Tibial nerve (tissue), 4 donors: ENCODE measurements at regions not wholly inside any gene's neighbourhood (a gene's known extent, or its start where the extent isn't known, plus 50 kb on each side); places are given as distances from the start of the nearest gene placed in this dataset.

Experiments used
- DNase-seq, 2 donors: peaks; one replicate each; pipeline ENCODE4 v3.0.0-alpha.2; 2019; ENCODE audit warnings: low spot score in 2 of 2
- H3K27ac ChIP-seq, 4 donors: fragments of 200-600 bp; sonication (generic) in 3 of 4; one replicate each; pipeline ENCODE4 v1.5.1; 2017 to 2019; ENCODE audit warnings: mild to moderate bottlenecking in 1 of 4
- H3K27me3 ChIP-seq, 2 donors: fragments of 200-600 bp; sonication (generic) in 1 of 2; one replicate each; pipeline versions ENCODE4 v1.5.1 to v1.6.0; 2017 to 2019
- H3K36me3 ChIP-seq, 3 donors: fragments of 200-600 bp; sonication (generic); one replicate each; pipeline ENCODE4 v1.5.1; 2018 to 2019
- H3K4me1 ChIP-seq, 4 donors: fragments of 200-600 bp; sonication (generic) in 3 of 4; one replicate each; pipeline ENCODE4 v1.5.1; 2017 to 2019
- H3K4me3 ChIP-seq, 4 donors: fragments of 200-600 bp; sonication (generic) in 3 of 4; one replicate each; pipeline ENCODE4 v1.5.1; 2017 to 2019; ENCODE audit warnings: mild to moderate bottlenecking in 1 of 4, moderate library complexity in 1 of 4
- H3K9me3 ChIP-seq, 4 donors: fragments of 200-600 bp; sonication (generic) in 3 of 4; one replicate each; pipeline ENCODE4 v1.5.1; 2017 to 2019
- EP300 ChIP-seq, 2 donors: sonication (generic); formaldehyde crosslinking; IDR thresholded peaks; one replicate each; pipeline ENCODE4 v1.6.1; 2017; ENCODE audit warnings: antibody characterized with exemption in 2 of 2, mild to moderate bottlenecking in 1 of 2
- POLR2A ChIP-seq, 2 donors: fragments of 450-650 bp; IDR thresholded peaks; one replicate each; pipeline ENCODE4 v1.6.1; 2017; ENCODE audit warnings: antibody characterized with exemption in 2 of 2, mild to moderate bottlenecking in 2 of 2, moderate library complexity in 2 of 2
- WGBS, 2 donors: methylation state at CpG; one replicate each; pipeline ENCODE4 v1.1.5; 2018; 5-methylcytosine and 5-hydroxymethylcytosine counted together
- TF ChIP-seq, protein P1 (sequence below), 5 experiments: fragments of 200-600 bp in 3 of 5; fragments of 450-650 bp in 2 of 5; sonication (generic) in 3 of 5; IDR thresholded peaks; one replicate each; pipeline ENCODE4 v1.5.1; 2016 to 2019; ENCODE audit warnings: antibody characterized with exemption in 5 of 5, mild to moderate bottlenecking in 3 of 5, moderate library complexity in 2 of 5

DNA sequence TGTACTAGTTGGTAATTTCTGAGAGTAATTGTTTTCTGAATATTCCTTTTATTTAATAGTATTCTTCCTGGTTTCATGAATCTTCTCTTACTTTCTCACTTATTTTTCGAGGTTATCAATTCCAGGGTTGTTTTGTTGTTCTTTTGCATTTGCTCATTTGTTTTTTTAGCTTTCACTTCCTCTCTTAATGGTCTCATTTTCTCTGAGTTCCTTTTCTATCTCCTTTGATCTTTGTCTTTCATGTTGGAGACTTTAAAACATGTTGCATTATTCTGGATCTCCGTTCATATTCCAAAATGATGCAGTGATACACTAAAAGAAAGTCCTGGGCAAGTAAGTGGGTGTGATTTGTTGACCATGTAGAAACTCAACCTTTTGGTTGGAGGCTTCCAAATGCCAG lies 345.3 kb upstream of the SLC35B3 start:
- Histone ChIP-seq H3K4me1 (no peaks in the 10 kb centered on the region), H3K27me3 (no peaks in the 10 kb centered on the region), H3K4me3 (no peak overlapping the region), H3K27ac (no peak overlapping the region), H3K9me3 (peaks cover 0 to 12% (median 0%) of the 10 kb centered on the region in 4 donors), H3K36me3 (no peaks in the 10 kb centered on the region)
- 68 to 76% methylated on average over 2 of the region's 2 CpGs for WGBS, 2 donors
- DNase-seq: no peak
- TF ChIP-seq, protein P1, sequence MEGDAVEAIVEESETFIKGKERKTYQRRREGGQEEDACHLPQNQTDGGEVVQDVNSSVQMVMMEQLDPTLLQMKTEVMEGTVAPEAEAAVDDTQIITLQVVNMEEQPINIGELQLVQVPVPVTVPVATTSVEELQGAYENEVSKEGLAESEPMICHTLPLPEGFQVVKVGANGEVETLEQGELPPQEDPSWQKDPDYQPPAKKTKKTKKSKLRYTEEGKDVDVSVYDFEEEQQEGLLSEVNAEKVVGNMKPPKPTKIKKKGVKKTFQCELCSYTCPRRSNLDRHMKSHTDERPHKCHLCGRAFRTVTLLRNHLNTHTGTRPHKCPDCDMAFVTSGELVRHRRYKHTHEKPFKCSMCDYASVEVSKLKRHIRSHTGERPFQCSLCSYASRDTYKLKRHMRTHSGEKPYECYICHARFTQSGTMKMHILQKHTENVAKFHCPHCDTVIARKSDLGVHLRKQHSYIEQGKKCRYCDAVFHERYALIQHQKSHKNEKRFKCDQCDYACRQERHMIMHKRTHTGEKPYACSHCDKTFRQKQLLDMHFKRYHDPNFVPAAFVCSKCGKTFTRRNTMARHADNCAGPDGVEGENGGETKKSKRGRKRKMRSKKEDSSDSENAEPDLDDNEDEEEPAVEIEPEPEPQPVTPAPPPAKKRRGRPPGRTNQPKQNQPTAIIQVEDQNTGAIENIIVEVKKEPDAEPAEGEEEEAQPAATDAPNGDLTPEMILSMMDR (IDR thresholded peaks at IDR 0.05): no peak
- TF ChIP-seq EP300 (IDR thresholded peaks at IDR 0.05) (no peak), POLR2A (IDR thresholded peaks at IDR 0.05) (no peak)

DNA sequence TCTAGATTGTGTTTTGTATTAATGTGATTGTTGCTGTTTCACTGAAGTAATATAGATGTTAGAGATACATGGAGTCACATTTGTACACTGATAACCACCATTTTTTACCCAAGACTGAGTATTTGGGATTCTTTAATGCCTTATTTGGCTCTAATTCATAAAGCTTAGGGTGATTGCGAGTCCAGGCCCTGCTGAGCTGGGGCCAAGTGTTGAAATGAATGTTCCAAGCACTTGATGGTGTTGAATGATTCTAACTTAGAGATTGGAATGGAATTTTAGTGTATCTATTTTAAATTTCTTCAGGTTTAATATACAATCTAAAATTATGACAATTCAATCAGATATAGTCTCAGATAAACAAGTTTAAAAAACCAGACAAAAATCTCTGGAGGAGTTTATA lies 329.4 kb upstream of the SLC35B3 start:
- Histone ChIP-seq H3K36me3 (no peaks in the 10 kb centered on the region), H3K27ac (no peak overlapping the region), H3K27me3 (no peaks in the 10 kb centered on the region), H3K4me3 (no peak overlapping the region), H3K4me1 (no peaks in the 10 kb centered on the region), H3K9me3 (no peaks in the 10 kb centered on the region)
- 70 to 72% methylated on average over 1 of the region's 1 CpG for WGBS, 2 donors
- DNase-seq: no peak
- TF ChIP-seq EP300 (IDR thresholded peaks at IDR 0.05) (no peak), POLR2A (IDR thresholded peaks at IDR 0.05) (no peak)
- TF ChIP-seq, protein P1 (IDR thresholded peaks at IDR 0.05): no peak

DNA sequence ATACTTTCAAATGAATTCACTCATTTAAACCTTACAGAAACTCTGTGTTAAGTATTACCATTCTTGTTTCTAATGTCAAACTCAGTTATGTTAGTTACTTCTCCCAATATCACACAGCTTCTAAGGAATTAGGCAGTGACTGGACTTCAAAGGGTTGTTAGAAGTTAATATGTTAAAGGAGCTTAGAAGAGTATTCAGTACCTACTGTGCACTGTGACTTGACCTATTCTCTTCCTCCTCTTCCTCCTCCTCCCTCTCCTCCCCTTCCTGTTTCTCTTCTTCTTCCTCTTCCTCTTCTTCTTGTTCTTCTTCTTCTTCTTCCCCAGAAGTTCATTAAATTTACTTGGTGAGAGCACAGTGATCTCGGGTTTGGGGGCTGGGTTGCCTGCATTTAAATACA lies 325.6 kb upstream of the SLC35B3 start:
- Histone ChIP-seq H3K9me3 (no peaks in the 10 kb centered on the region), H3K36me3 (no peaks in the 10 kb centered on the region), H3K27ac (no peak overlapping the region), H3K4me3 (no peak overlapping the region), H3K27me3 (no peaks in the 10 kb centered on the region), H3K4me1 (no peaks in the 10 kb centered on the region)
- WGBS, 2 donors: 63 to 72% methylated on average over 1 of the region's 1 CpG
- DNase-seq: no peak
- TF ChIP-seq POLR2A (IDR thresholded peaks at IDR 0.05) (no peak), EP300 (IDR thresholded peaks at IDR 0.05) (no peak)
- TF ChIP-seq, protein P1 (IDR thresholded peaks at IDR 0.05): no peak

DNA sequence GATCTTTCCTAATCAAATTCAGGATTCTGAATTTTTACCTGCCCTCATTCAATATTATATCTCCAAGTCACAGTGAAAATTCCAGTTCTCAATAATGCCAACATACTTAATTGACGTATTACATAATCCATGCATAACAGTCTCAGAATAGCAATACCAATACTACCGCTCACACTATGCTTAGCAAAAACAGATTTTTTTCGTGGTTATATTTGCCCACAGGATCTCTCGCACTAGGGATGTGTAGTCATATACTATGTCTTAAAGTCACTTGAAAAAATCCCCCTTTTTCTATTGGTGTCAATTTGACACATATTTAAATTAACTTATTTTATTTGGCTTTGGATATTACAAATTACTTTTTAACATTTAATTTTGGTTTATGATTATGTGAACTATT lies 323.1 kb upstream of the SLC35B3 start:
- DNase-seq: no peak
- Histone ChIP-seq H3K4me1 (no peaks in the 10 kb centered on the region), H3K4me3 (no peak overlapping the region), H3K27me3 (no peaks in the 10 kb centered on the region), H3K9me3 (no peaks in the 10 kb centered on the region), H3K36me3 (no peaks in the 10 kb centered on the region), H3K27ac (no peak overlapping the region)
- TF ChIP-seq POLR2A (IDR thresholded peaks at IDR 0.05) (no peak), EP300 (IDR thresholded peaks at IDR 0.05) (no peak)
- TF ChIP-seq, protein P1 (IDR thresholded peaks at IDR 0.05): no peak
- WGBS, 2 donors: 85% methylated on average over 4 of the region's 4 CpGs

DNA sequence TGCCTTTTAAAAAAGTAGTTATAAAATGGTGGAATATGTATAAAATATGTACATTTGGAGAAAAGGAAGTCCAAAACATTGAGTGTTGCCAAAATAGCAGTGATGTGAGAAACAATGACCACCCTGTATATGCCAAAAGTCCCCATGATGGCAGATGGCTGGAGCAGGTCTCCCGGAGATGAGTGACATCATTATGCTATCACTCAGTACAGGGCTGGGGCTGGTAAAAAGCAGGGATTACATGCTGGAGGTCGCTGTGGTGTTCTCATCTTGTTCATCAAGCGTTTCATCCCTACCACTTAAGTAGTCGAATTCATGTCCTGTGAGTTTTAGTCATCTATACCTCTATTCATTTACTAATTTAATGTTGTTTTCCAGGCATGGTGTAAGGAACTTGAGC lies 315.3 kb upstream of the SLC35B3 start:
- H3K27me3 ChIP-seq: no peaks in the 10 kb centered on the region
- H3K4me3 ChIP-seq: no peak overlapping the region
- H3K27ac ChIP-seq: no peak overlapping the region
- DNase-seq: no peak
- no peaks in the 10 kb centered on the region for H3K36me3 ChIP-seq
- 79 to 81% methylated on average over 4 of the region's 4 CpGs for WGBS, 2 donors
- no peaks in the 10 kb centered on the region for H3K9me3 ChIP-seq
- no peaks in the 10 kb centered on the region for H3K4me1 ChIP-seq
- TF ChIP-seq, protein P1 (IDR thresholded peaks at IDR 0.05): no peak
- no peak for TF ChIP-seq EP300 (IDR thresholded peaks at IDR 0.05)
- TF ChIP-seq POLR2A (IDR thresholded peaks at IDR 0.05): no peak
